ENCODE measurements at regions not wholly inside any gene's neighbourhood (a gene's known extent, or its start where the extent isn't known, plus 50 kb on each side); places are given as distances from the start of the nearest gene placed in this dataset.

- no peak for DNase-seq (ENCODE audit: low read depth, low spot score)
Observed at GRCh38 chrX:129176710-129177109, 346.6 kb downstream of the SMARCA1 start.

GRCh38 chrX:129161108-129161507 lies 362.2 kb downstream of the SMARCA1 start:
- peak; percentile 14 for DNase-seq (ENCODE audit: low read depth, low spot score)

- DNase-seq (ENCODE audit: low read depth, low spot score), result no peak
Observed at GRCh38 chrX:129158505-129158904, 364.8 kb downstream of the SMARCA1 start.

GRCh38 chrX:129145840-129146272 lies 377.4 kb downstream of the SMARCA1 start:
- DNase-seq (ENCODE audit: low read depth, low spot score), result peak; percentile 5

- DNase-seq (ENCODE audit: low read depth, low spot score), result peak; percentile 7
Observed at GRCh38 chrX:129145385-129145784, 377.9 kb downstream of the SMARCA1 start.

GRCh38 chrX:129144172-129145038 lies 378.9 kb downstream of the SMARCA1 start:
- DNase-seq (ENCODE audit: low read depth, low spot score), result no peak

GRCh38 chrX:129139837-129140598 lies 383.3 kb downstream of the SMARCA1 start:
- DNase-seq (ENCODE audit: low read depth, low spot score), result no peak

- no peak for DNase-seq (ENCODE audit: low read depth, low spot score)
Observed at GRCh38 chrX:129125122-129125914, 398.0 kb downstream of the SMARCA1 start.

GRCh38 chrX:129123795-129124194 lies 399.5 kb downstream of the SMARCA1 start:
- no peak for DNase-seq (ENCODE audit: low read depth, low spot score)

GRCh38 chrX:129116676-129117470 lies 406.4 kb downstream of the SMARCA1 start:
- DNase-seq (ENCODE audit: low read depth, low spot score), result no peak

- no peak for DNase-seq (ENCODE audit: low read depth, low spot score)
Observed at GRCh38 chrX:129115935-129116334, 407.4 kb downstream of the SMARCA1 start.

GRCh38 chrX:129115104-129115503 lies 408.2 kb downstream of the SMARCA1 start:
- peak; percentile 82 for DNase-seq (ENCODE audit: low read depth, low spot score)

GRCh38 chrX:129111081-129111798 lies 412.1 kb downstream of the SMARCA1 start:
- no peak for DNase-seq (ENCODE audit: low read depth, low spot score)

- no peak for DNase-seq (ENCODE audit: low read depth, low spot score)
Observed at GRCh38 chrX:129108936-129109335, 414.4 kb downstream of the SMARCA1 start.

GRCh38 chrX:129099207-129099606 lies 424.1 kb downstream of the SMARCA1 start:
- no peak for DNase-seq (ENCODE audit: low read depth, low spot score)

GRCh38 chrX:129097668-129098067 lies 425.6 kb downstream of the SMARCA1 start:
- DNase-seq (ENCODE audit: low read depth, low spot score), result no peak

GRCh38 chrX:129093706-129094105 lies 429.6 kb downstream of the SMARCA1 start:
- DNase-seq (ENCODE audit: low read depth, low spot score), result no peak

- no peak for DNase-seq (ENCODE audit: low read depth, low spot score)
Observed at GRCh38 chrX:129092757-129093156, 430.5 kb downstream of the SMARCA1 start.

GRCh38 chrX:129092242-129092641 lies 431.0 kb downstream of the SMARCA1 start:
- no peak for DNase-seq (ENCODE audit: low read depth, low spot score)

GRCh38 chrX:129091097-129091496 lies 432.2 kb downstream of the SMARCA1 start:
- peak; percentile 86 for DNase-seq (ENCODE audit: low read depth, low spot score)
